ENCODE measurements at regions not wholly inside any gene's neighbourhood (a gene's known extent, or its start where the extent isn't known, plus 50 kb on each side); places are given as distances from the start of the nearest gene placed in this dataset.

DNA sequence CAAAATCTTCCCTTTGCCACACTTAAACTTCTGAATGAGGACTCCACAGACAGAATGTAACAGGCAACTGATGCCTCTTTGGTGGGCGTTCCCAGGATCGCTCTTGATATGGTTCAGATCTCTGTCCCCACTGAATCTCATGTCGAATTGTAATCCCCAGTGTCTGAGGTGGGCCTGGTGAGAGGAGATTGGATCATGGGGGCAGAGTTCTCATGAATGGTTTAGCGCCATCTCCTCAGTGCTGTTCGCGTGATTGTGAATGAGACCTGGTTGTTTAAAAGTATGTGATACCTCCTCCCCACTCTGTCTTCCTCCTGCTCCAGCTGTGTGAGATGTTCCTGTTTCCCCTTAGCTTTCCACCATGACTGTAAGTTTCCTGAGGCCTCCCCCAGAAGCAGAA is 111.1 kb upstream of the SLC66A3 start:
- no peak for DNase-seq

GRCh38 chr2:11045294-11045693 is 110.0 kb upstream of the SLC66A3 start:
- DNase-seq, result no peak

DNA sequence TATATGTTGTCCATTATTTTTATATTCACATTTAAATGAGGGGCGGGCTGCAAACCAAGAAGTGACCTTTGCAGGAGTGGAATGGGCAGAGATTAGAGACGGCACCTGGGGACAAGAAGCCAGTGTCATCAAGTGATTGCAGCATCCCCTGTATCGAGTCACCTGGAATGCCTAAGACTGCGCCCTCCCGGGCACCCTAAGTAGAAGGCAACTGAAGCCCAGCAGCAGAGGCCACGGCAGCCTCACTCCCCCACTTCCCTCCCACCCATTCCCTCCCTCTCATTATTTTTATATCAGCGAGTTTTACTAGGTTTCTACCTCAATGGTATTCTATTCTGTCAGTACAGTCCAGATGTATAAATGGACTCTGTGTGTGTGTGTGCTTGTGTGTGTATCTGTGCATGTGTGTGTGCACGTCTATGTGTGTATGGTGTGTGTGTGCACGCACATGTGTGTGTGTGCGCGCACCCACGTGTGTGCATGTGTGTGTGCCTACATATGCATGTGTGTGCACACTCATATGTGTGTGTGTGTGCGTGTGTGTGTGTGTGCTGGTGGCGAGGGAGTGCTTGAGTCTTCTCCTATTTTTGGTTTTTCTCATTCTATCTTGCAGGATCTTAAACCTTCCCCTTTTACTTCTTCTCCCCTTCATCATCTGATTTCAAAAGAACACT is 106.8 kb upstream of the SLC66A3 start:
- DNase-seq, result no peak

DNA sequence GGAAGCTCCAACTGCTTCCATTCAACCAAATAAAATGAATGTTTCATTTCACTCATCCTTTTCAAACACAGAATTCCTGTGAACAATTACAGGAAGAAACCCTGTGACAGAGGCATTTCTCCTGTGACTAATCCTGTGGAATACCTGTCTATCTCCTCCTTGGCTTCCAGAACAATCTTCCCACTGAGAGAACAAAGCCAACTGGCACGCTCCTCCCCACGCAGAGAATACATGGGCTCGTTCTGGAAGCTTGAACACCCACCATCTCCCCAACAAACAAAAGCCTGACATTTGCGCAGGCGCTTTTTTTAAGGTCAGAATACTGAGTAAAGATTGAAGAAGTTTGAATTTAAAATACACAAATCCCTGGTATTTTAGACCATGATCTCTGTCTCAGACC is 104.7 kb upstream of the SLC66A3 start:
- no peak for DNase-seq

GRCh38 chr2:11051280-11051679 is 104.0 kb upstream of the SLC66A3 start:
- no peak for DNase-seq

GRCh38 chr2:11053546-11053945 is 101.7 kb upstream of the SLC66A3 start:
- no peak for DNase-seq

GRCh38 chr2:11054783-11055678 is 100.2 kb upstream of the SLC66A3 start:
- no peak for DNase-seq

- DNase-seq, result no peak
Measured at GRCh38 chr2:11055679-11056215, 99.5 kb upstream of the SLC66A3 start.

DNA sequence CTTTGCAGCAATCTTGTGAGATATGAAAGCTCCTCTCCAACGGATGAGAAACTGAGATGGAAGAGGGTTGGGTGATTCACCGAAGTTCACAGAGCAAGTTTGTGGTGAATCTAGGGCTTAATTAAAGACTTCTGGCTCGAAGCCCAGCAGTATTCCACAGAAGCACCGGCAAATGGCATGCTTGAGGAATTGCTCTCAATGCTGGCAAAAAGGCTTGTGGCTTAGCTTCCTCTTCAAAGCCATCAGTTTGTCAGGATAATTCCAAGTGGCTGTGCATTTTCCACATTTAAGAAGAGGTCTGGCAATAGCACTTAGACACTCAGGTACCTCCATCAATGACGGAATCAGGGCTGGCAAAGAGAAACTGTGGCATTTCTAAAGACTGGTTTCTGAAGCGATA is 98.7 kb upstream of the SLC66A3 start:
- DNase-seq, result no peak

DNA sequence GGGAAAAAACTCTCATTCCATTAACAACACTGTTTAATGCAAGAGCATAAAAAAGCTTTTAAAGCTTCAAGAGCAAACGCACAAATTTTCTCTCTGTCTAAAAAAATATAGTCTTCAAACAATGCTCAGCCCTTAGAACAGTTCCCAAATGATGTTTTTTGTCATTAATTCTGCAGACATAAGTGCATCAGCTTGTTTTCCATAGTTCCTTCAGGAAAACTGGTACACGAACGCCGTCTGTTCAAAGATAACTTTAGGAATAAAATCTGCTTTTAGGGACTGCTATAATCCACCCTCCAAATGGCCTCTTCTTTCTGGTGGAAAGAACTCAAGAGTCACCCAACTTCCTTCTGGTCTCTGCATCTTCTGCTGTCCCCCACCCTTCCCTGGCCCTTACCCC is 98.2 kb upstream of the SLC66A3 start:
- no peak for DNase-seq

DNA sequence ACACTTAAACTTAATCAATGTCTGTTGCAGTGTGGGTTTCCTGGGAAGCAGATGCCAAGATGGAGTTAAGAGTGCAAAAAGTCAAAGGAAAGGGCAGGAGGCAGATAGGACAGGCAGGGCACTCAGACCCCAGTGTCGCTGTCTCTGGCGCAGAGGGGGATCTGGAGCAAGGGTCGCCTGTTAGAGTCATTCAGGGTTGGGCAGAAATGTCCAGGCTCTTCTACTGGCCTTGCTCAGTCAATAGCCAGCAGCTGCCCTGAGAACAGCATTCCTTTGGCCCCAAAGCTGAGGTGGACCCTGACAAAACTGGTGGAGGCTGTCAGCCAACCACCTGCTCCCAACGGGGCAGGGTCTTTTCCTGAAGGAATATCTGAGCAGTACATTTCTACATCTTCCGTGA is 97.1 kb upstream of the SLC66A3 start:
- DNase-seq, result no peak

DNA sequence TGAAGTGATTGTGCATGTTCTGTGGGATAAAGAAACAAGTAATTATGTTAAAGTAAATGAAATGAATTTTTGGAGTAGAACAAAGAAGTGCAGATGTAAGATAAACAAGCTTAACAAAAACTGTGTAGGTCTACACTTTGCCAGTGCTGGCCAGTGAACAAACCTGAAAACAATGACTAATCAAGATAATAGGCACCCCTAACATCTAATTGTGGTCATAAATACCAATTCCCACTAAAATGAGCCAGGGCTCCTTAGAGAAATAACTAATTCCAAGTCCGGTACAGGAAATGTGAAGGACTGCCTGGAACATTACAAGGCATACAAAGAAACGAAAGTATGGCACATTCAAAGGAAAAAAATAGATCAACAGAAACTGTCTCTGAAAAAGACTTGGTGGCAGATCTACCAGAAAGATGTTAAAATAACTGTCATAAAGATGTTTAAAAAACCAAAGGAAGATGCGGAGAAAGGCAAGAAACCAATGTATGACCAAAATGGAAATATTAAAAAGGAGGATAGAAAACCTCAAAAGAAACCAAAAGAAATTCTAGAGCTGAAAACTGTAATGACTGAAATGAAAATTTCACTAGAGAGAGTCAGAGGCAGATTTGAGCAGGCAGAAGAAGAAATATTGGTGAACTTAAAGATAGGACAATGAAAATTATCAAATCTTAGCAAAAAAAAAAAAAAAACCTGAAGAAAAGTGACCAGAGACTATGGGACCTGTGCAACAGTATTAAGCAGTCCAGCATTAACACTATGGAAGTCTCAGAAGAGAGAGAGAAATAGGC is 94.7 kb upstream of the SLC66A3 start:
- DNase-seq, result no peak

DNA sequence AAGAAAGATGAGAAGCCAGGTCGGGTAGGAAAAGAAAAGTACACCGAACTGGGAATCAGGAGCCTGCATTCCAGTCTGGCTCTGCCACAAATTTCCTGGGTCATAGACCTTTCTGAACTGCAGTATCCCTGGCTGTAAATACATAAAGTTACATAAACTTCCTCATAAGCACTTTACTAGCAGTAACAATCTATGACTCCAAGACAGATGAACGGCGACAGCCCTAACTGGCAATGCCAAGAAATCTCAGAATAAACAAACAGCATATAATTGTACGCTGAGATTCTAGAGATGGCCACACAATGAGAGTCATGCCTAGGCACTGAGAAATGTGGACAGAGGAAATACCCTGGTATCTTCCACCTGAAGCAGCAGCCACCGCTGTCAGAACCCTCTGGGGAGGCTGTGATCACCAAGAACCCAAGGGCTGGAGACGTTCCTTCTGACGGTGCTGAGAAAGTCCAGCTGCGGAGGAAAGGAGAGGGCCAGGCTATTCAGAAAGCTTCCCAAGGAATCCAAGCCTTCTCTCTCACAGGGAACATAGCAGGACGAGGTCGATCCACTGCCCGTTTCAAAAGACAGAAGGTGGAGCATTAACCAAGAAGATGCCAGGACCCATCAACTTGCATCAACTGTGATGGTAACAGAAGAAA is 89.3 kb upstream of the SLC66A3 start:
- peak; percentile 45 to 47 for DNase-seq

GRCh38 chr2:11067221-11068078 is 87.8 kb upstream of the SLC66A3 start:
- DNase-seq, result no peak

GRCh38 chr2:11068079-11068741 is 87.1 kb upstream of the SLC66A3 start:
- DNase-seq, result no peak

DNA sequence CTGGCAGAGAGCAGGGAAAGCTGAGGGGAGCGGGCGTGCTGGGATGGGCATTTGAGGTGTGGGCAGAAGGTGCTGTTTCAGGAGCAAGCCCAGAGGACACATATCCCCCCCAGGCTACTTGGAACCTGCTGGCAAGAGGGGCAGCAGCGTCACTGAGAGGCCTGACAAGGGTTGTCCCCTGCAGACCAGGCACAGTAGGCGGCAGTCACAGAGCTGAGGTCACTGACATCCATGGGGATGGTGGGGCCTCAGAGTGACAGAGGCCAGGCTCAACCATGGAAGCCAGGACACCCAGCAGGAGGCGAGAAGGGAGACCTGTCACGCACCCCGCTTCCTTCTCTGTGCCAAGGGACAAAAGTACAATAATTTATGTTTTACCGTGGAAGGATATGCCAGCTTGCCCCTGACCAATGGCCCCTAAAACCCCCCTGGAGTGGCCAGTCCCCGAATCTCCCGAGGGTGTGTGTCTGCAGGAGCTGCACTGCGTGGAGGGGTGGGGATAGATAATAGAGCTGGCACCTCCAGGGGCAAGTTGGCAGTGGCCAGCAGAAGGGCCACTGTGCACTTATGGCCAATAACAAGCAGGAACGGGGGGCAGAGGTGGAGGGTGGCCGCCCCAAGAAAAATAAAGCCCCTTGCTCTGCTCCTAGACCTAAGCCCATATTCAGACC is 86.3 kb upstream of the SLC66A3 start:
- no peak for DNase-seq

DNA sequence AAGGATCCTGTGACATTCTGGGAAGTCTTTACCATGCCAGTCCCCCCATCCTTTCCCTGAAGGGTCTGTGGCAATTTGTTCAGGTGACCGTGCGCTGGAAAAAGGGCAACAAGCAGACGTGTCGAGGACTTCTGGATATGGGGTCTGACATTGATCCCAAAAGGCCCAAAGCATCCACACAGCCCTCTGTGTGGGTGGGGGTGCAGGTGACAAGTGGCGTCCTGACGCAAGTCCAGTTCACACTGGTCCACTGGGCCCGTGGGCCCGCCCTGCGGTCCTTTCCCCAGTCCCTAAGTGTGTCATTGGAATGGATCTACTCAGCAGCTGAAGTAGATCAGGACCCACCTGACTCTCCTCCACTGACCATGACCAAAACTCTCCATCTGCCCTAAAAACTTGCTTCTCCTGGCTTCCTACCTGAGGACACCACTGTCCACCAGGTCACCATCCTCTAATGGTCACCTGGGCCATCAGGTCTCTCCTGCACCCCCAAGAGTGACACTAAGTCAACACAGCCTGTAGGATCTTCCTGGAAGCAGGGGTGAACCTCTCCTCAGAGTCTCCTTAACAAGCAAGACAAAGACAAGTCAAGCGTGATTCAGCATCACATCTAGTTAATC is 85.6 kb upstream of the SLC66A3 start:
- no peak for DNase-seq

GRCh38 chr2:11071211-11071610 is 84.1 kb upstream of the SLC66A3 start:
- no peak for DNase-seq

- DNase-seq, result no peak
Measured at GRCh38 chr2:11071939-11072338, 83.3 kb upstream of the SLC66A3 start.
